ENCODE measurements at regions not wholly inside any gene's neighbourhood (a gene's known extent, or its start where the extent isn't known, plus 50 kb on each side); places are given as distances from the start of the nearest gene placed in this dataset.
A peak's percentile ranks its signal among the peaks of the same experiment; 100 is the strongest.

DNA sequence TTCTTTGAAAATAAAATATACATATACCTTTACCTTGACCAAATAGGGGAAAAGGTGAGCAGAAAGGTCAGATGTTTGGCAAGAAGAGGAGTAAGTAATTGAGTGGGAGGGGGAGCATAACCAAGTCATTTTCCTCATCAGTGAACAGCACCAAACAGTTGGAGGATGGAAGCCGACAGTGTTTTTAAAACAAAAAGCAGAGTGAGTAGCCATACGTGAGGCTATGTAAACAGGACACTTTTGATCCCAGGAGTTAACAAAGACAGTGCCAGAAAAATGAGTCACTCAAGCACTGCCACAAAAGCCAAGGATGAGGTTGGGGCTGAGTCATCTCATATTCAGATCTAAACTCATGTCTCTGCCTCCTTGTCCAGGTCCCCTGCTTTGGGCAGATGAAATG lies 734.7 kb downstream of the KCNA4 start:
- TF ChIP-seq EP300 (IDR thresholded peaks at IDR 0.05; ENCODE audit: borderline replicate concordance) (no peak), NFIC (IDR thresholded peaks at IDR 0.05) (peak; percentile 85), TCF12 (IDR thresholded peaks at IDR 0.05; ENCODE audit: low read depth) (peak; percentile 52), ZBTB7A (IDR thresholded peaks at IDR 0.05; ENCODE audit: low read depth) (no peak)

- TF ChIP-seq EGR1 (IDR thresholded peaks at IDR 0.05) (no peak), TEAD4 (IDR thresholded peaks at IDR 0.05) (no peak), RAD21 (IDR thresholded peaks at IDR 0.05; ENCODE audit: low read depth) (no peak), ZBTB7A (IDR thresholded peaks at IDR 0.05; ENCODE audit: low read depth) (no peak), TAF1 (IDR thresholded peaks at IDR 0.05; ENCODE audit: low read depth) (no peak), FOXM1 (IDR thresholded peaks at IDR 0.05; ENCODE audit: borderline replicate concordance, low read depth) (no peak)
Observed at GRCh38 chr11:29281271-29281777, 735.5 kb downstream of the KCNA4 start.

GRCh38 chr11:29280452-29280851 lies 736.4 kb downstream of the KCNA4 start:
- TF ChIP-seq ZBTB7A (IDR thresholded peaks at IDR 0.05; ENCODE audit: low read depth) (no peak), CREB1 (IDR thresholded peaks at IDR 0.05; ENCODE audit: low read depth) (no peak), EP300 (IDR thresholded peaks at IDR 0.05; ENCODE audit: borderline replicate concordance) (no peak), EGR1 (IDR thresholded peaks at IDR 0.05) (no peak), YY1 (IDR thresholded peaks at IDR 0.05; ENCODE audit: low read depth) (no peak), FOXM1 (IDR thresholded peaks at IDR 0.05; ENCODE audit: borderline replicate concordance, low read depth) (no peak), USF1 (IDR thresholded peaks at IDR 0.05) (no peak), NFIC (IDR thresholded peaks at IDR 0.05) (no peak), TAF1 (IDR thresholded peaks at IDR 0.05; ENCODE audit: low read depth) (no peak), TCF12 (IDR thresholded peaks at IDR 0.05; ENCODE audit: low read depth) (no peak), CEBPB (IDR thresholded peaks at IDR 0.05) (no peak), RAD21 (IDR thresholded peaks at IDR 0.05; ENCODE audit: low read depth) (no peak), TEAD4 (IDR thresholded peaks at IDR 0.05) (no peak)
- TF ChIP-seq, protein P1, sequence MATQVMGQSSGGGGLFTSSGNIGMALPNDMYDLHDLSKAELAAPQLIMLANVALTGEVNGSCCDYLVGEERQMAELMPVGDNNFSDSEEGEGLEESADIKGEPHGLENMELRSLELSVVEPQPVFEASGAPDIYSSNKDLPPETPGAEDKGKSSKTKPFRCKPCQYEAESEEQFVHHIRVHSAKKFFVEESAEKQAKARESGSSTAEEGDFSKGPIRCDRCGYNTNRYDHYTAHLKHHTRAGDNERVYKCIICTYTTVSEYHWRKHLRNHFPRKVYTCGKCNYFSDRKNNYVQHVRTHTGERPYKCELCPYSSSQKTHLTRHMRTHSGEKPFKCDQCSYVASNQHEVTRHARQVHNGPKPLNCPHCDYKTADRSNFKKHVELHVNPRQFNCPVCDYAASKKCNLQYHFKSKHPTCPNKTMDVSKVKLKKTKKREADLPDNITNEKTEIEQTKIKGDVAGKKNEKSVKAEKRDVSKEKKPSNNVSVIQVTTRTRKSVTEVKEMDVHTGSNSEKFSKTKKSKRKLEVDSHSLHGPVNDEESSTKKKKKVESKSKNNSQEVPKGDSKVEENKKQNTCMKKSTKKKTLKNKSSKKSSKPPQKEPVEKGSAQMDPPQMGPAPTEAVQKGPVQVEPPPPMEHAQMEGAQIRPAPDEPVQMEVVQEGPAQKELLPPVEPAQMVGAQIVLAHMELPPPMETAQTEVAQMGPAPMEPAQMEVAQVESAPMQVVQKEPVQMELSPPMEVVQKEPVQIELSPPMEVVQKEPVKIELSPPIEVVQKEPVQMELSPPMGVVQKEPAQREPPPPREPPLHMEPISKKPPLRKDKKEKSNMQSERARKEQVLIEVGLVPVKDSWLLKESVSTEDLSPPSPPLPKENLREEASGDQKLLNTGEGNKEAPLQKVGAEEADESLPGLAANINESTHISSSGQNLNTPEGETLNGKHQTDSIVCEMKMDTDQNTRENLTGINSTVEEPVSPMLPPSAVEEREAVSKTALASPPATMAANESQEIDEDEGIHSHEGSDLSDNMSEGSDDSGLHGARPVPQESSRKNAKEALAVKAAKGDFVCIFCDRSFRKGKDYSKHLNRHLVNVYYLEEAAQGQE (IDR thresholded peaks at IDR 0.05; ENCODE audit: low read depth), result no peak
- TF ChIP-seq, protein P2, sequence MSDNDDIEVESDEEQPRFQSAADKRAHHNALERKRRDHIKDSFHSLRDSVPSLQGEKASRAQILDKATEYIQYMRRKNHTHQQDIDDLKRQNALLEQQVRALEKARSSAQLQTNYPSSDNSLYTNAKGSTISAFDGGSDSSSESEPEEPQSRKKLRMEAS (IDR thresholded peaks at IDR 0.05), result no peak

DNA sequence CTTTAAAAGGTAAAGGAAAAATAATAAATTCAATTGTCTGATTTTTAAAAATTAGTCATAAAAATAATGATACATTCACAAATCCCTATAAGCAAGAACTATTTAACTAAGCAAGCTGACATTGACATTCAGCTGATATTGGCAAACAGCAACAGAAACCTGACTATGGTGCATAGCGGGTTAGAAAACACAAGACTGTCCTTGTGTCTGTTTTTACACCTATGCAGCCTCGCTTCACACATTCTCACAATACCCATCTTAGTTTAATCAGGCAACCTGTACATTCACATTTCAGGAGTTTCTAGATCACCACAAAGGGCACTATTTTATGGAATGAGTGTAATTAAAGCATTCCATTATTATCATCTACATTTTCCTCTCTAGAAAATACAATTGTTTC lies 737.1 kb downstream of the KCNA4 start:
- TF ChIP-seq TCF12 (IDR thresholded peaks at IDR 0.05; ENCODE audit: low read depth), result no peak
- no peak for TF ChIP-seq FOXM1 (IDR thresholded peaks at IDR 0.05; ENCODE audit: borderline replicate concordance, low read depth)
- no peak for TF ChIP-seq CREB1 (IDR thresholded peaks at IDR 0.05; ENCODE audit: low read depth)
- TF ChIP-seq TEAD4 (IDR thresholded peaks at IDR 0.05), result no peak
- TF ChIP-seq, protein P1 (IDR thresholded peaks at IDR 0.05; ENCODE audit: low read depth), result no peak
- no peak for TF ChIP-seq YY1 (IDR thresholded peaks at IDR 0.05; ENCODE audit: low read depth)
- TF ChIP-seq, protein P2 (IDR thresholded peaks at IDR 0.05), result no peak
- no peak for TF ChIP-seq TAF1 (IDR thresholded peaks at IDR 0.05; ENCODE audit: low read depth)
- TF ChIP-seq USF1 (IDR thresholded peaks at IDR 0.05), result no peak
- no peak for TF ChIP-seq NFIC (IDR thresholded peaks at IDR 0.05)
- TF ChIP-seq RAD21 (IDR thresholded peaks at IDR 0.05; ENCODE audit: low read depth), result no peak
- TF ChIP-seq CEBPB (IDR thresholded peaks at IDR 0.05), result no peak
- TF ChIP-seq ZBTB7A (IDR thresholded peaks at IDR 0.05; ENCODE audit: low read depth), result no peak
- no peak for TF ChIP-seq EGR1 (IDR thresholded peaks at IDR 0.05)
- no peak for TF ChIP-seq EP300 (IDR thresholded peaks at IDR 0.05; ENCODE audit: borderline replicate concordance)

DNA sequence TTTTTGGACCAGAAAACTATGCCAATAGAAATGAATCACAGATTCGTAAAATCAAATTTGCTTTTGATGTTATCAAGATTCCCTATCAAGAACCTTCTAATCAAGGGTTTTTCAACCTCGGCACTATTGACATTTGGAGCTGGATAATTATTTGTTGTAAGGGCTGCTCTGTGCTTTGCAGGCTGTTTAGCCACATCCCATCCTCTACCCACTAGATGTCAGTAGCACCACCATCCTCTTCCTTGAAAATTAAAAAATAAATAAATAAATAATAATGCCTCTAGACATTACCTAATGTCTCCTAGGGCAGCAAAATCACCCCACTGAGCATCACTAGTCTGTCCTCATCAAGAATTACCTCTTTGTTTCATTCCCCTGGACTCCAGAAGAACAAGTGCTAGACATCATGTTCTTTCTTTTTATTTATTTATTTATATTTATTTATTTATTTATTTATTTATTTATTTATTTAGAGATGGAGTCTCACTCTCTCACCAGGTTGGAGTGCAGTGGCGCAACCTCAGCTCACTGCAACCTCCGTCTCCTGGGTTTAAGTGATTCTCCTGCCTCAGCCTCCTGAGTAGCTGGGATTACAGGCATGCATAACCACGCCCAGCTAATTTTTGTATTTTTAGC lies 744.7 kb downstream of the KCNA4 start:
- TF ChIP-seq RAD21 (IDR thresholded peaks at IDR 0.05; ENCODE audit: low read depth) (peak; percentile 34; the same call in 1 of the 2 replicates), ZBTB7A (IDR thresholded peaks at IDR 0.05; ENCODE audit: low read depth) (no peak)

DNA sequence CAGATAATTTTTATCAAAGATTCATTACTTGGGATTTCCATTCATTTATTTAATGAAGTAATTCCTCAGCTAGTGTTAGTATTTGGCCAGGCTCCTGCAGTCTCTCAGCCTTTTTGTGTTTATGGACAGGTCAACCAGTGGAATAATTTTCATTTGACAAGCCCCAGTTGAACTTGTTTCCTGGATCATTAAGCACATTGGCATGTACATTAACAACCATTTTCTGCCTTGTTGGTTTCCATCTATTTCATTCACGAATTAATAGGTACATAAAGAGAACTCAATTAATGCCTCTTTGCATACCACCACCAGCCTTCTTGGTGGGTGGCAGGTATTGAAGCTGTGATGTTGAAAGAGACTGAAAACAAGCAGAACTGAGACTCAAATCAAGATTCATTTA lies 745.2 kb downstream of the KCNA4 start:
- TF ChIP-seq, protein P2 (IDR thresholded peaks at IDR 0.05), result no peak
- no peak for TF ChIP-seq RAD21 (IDR thresholded peaks at IDR 0.05; ENCODE audit: low read depth)
- TF ChIP-seq, protein P1 (IDR thresholded peaks at IDR 0.05; ENCODE audit: low read depth), result no peak
- no peak for TF ChIP-seq TCF12 (IDR thresholded peaks at IDR 0.05; ENCODE audit: low read depth)

All from Ishikawa (cell line).